ENCODE measurements at regions not wholly inside any gene's neighbourhood (a gene's known extent, or its start where the extent isn't known, plus 50 kb on each side); places are given as distances from the start of the nearest gene placed in this dataset.

DNA sequence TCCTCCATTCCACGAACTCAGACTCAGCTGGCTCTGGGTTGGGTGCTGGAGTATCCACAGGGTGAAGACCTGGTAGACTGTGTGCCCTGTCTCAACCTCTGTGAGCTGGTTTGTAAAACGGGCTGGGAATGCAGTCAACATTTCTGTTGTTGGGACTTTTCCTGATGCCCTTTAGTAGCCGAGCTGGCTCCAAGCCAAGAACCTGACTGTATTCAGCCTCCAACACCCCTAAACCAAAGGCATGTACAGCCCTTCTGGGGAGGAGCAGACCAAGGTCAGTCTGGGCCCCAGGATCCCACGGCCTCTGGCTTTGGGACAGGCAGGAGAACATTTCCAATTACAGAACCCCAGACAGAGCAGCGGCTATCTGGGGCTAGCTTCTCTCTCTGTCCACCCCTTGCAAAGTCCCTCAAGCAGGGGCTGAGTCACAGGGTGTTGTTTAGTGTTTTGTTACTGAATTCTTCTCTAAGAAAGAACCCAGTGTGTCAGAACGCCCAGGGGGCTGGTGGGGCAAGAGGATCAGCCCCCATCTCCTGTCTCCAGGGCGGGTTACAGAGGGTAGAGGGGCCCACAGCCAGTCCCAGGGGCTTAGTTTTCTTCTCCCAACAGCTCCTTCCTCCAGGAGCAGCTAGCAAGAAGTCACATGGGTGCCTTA is 56.8 kb upstream of the SLC6A6 start:
- TF ChIP-seq, protein P1, sequence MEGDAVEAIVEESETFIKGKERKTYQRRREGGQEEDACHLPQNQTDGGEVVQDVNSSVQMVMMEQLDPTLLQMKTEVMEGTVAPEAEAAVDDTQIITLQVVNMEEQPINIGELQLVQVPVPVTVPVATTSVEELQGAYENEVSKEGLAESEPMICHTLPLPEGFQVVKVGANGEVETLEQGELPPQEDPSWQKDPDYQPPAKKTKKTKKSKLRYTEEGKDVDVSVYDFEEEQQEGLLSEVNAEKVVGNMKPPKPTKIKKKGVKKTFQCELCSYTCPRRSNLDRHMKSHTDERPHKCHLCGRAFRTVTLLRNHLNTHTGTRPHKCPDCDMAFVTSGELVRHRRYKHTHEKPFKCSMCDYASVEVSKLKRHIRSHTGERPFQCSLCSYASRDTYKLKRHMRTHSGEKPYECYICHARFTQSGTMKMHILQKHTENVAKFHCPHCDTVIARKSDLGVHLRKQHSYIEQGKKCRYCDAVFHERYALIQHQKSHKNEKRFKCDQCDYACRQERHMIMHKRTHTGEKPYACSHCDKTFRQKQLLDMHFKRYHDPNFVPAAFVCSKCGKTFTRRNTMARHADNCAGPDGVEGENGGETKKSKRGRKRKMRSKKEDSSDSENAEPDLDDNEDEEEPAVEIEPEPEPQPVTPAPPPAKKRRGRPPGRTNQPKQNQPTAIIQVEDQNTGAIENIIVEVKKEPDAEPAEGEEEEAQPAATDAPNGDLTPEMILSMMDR (IDR thresholded peaks at IDR 0.05), result no peak
- Histone ChIP-seq H3K36me3 (no peaks in the 10 kb centered on the region), H3K27ac (no peak overlapping the region), H3K4me3 (no peak overlapping the region), H3K9me3 (no peaks in the 10 kb centered on the region), H3K4me1 (no peaks in the 10 kb centered on the region), H3K27me3 (no peaks in the 10 kb centered on the region)
- ATAC-seq (no peak), DNase-seq (no peak)
- intact Hi-C loops (cut with DNase I), result no loop called here

DNA sequence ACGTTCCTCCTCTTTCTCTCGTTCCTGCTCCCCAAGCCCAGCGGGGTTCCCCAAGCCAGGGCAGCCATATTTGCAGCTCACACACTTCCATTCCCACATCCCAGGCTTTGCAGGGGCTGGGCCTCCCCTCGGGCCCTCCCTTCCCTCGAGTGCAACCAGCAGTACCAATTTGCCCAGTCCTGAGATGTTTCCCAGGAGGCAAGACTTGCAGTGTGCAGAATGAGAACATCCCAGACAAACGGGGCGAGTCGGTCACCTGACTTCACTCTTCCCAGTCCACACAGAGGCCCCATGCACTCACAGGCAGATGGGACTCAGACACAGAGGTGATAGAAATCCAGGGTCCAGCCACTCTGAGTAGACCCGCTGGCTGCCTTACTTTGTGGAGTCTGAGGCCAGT is 56.2 kb upstream of the SLC6A6 start:
- no peaks in the 10 kb centered on the region for H3K9me3 ChIP-seq
- H3K4me1 ChIP-seq, result no peaks in the 10 kb centered on the region
- no peak for DNase-seq
- no peaks in the 10 kb centered on the region for H3K36me3 ChIP-seq
- TF ChIP-seq, protein P1 (IDR thresholded peaks at IDR 0.05), result no peak
- H3K27me3 ChIP-seq, result no peaks in the 10 kb centered on the region
- intact Hi-C loops (cut with DNase I), result no loop called here
- H3K4me3 ChIP-seq, result no peak overlapping the region
- no peak overlapping the region for H3K27ac ChIP-seq
- no peak for ATAC-seq

DNA sequence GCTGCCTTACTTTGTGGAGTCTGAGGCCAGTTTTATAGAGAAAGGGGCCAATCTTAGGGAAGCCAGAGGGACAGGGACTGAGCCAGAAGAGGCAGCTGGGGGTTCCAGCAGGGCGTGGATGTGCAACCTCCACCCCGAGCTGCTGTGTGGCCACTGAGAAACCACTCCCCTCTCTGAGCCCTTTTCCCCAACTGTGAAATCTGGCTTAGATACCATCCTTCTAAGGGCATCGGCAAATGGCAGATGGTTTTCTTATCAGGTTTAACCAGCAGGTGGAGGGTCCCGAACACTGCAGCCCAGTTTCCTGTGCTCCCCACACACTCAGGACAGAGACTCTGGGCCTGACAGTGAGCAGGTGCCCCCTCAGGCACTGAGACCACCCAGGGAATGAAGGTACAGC is 55.8 kb upstream of the SLC6A6 start:
- H3K9me3 ChIP-seq, result no peaks in the 10 kb centered on the region
- TF ChIP-seq, protein P1 (IDR thresholded peaks at IDR 0.05), result no peak
- no peaks in the 10 kb centered on the region for H3K4me1 ChIP-seq
- H3K36me3 ChIP-seq, result no peaks in the 10 kb centered on the region
- no peak overlapping the region for H3K27ac ChIP-seq
- no peak for ATAC-seq
- no peaks in the 10 kb centered on the region for H3K27me3 ChIP-seq
- no peak overlapping the region for H3K4me3 ChIP-seq
- intact Hi-C loops (cut with DNase I), result no loop called here
- DNase-seq, result no peak

DNA sequence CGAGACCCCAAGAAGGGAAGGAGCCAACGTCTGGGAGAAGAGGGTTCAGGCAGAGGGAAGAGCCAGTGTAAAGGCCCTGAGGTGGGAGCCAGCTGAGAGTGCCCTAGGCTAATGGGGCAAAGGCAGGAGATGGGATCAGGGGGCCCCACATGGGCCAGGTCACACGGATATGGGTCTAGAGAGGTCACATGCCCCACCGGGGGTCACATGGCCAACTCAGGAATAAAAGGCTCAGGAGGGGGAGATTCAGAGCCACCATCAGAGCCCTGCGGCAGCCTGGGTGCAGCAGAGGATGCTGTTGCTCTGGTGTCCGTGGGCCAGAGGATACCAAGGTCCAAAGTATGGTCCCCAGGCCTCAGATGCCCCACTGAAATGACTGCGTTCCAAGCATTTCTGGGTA is 55.3 kb upstream of the SLC6A6 start:
- intact Hi-C loops (cut with DNase I), result no loop called here
- H3K36me3 ChIP-seq, result no peaks in the 10 kb centered on the region
- DNase-seq, result no peak
- ATAC-seq, result no peak
- no peak overlapping the region for H3K4me3 ChIP-seq
- H3K4me1 ChIP-seq, result no peaks in the 10 kb centered on the region
- H3K27ac ChIP-seq, result no peak overlapping the region
- TF ChIP-seq, protein P1 (IDR thresholded peaks at IDR 0.05), result no peak
- no peaks in the 10 kb centered on the region for H3K9me3 ChIP-seq
- H3K27me3 ChIP-seq, result no peaks in the 10 kb centered on the region

DNA sequence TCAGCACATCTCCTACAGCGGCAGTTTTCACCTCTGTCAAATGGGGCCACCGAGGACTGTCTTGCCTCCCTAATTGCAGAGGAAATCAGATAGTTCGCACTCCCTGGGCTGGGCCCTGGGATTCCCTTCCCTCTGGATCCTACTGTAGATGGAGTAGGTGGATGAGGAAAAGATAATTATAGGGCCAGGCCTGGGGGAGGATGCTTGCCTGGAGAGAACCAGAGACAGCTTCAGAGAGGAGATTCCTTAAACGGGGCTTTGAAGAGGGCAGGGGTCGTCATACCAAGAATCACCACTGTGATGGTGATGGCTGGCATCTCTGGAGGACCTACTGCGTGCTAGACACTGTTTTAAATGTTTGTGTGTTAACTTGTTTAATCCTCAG is 50.8 kb upstream of the SLC6A6 start:
- intact Hi-C loops (cut with DNase I), result no loop called here
- H3K4me3 ChIP-seq, result no peak overlapping the region
- ATAC-seq (no peak), DNase-seq (no peak)
- no peaks in the 10 kb centered on the region for H3K27me3 ChIP-seq
- TF ChIP-seq, protein P1 (IDR thresholded peaks at IDR 0.05), result no peak
- H3K36me3 ChIP-seq, result no peaks in the 10 kb centered on the region
- no peaks in the 10 kb centered on the region for H3K4me1 ChIP-seq
- no peaks in the 10 kb centered on the region for H3K9me3 ChIP-seq
- H3K27ac ChIP-seq, result no peak overlapping the region

All from upper lobe of right lung (tissue), 1 donor.